Activated T-cell treated with anti-CD3 and anti-CD28 coated beads, Interleukin-2, amount 50 U/mL, for 4 hours (primary cell): ENCODE measurements at regions not wholly inside any gene's neighbourhood (a gene's known extent, or its start where the extent isn't known, plus 50 kb on each side); places are given as distances from the start of the nearest gene placed in this dataset.
A peak's percentile ranks its signal among the peaks of the same experiment; 100 is the strongest.
"Not testable (repeated sequence)": the region's sequence is repeated elsewhere in the genome, so short reads cannot be mapped to it uniquely, and the experiment has no call there.

Experiments
- ATAC-seq, 2 donors: fragments of 200-7000 bp; cut with Tn5 transposase; one replicate each; pipeline ENCODE4 v1.10.0; 2021
- DNase-seq: peaks from one replicate; pipeline ENCODE4 v3.0.0-alpha.2; 2020
- H3K27me3 Mint-ChIP-seq: one replicate; pipeline ENCODE4 v1.8.0; 2021; ENCODE audit warnings: low read depth, mixed read lengths
- H3K36me3 Mint-ChIP-seq: one replicate; pipeline ENCODE4 v1.8.0; 2022; ENCODE audit warnings: mixed read lengths; ENCODE audit not compliant: insufficient read depth
- H3K4me1 Mint-ChIP-seq: one replicate; pipeline ENCODE4 v1.8.0; 2021; ENCODE audit warnings: low read depth, mixed read lengths
- H3K4me3 Mint-ChIP-seq: one replicate; pipeline ENCODE4 v1.8.0; 2021; ENCODE audit warnings: mild to moderate bottlenecking, moderate library complexity, mixed read lengths
- H3K9me3 Mint-ChIP-seq: one replicate; pipeline ENCODE4 v1.8.0; 2021; ENCODE audit warnings: mixed read lengths

DNA sequence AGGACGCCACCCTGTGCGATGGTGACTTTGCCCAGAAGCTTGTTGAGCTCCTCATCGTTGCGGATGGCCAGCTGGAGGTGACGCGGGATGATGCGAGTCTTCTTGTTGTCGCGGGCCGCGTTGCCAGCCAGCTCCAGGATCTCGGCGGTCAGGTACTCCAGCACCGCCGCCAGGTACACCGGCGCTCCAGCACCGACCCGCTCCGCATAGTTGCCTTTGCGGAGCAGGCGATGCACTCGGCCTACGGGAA lies 97.9 kb downstream of the OR2B2 start:
- not testable (repeated sequence) for DNase-seq, H3K36me3 Mint-ChIP-seq, H3K9me3 Mint-ChIP-seq, H3K27me3 Mint-ChIP-seq
- H3K4me1 Mint-ChIP-seq, result peaks cover 36% of the 10 kb centered on the region
- ATAC-seq, result peak; percentile 32 to 43
- H3K4me3 Mint-ChIP-seq, result peak overlapping the region; percentile 81

DNA sequence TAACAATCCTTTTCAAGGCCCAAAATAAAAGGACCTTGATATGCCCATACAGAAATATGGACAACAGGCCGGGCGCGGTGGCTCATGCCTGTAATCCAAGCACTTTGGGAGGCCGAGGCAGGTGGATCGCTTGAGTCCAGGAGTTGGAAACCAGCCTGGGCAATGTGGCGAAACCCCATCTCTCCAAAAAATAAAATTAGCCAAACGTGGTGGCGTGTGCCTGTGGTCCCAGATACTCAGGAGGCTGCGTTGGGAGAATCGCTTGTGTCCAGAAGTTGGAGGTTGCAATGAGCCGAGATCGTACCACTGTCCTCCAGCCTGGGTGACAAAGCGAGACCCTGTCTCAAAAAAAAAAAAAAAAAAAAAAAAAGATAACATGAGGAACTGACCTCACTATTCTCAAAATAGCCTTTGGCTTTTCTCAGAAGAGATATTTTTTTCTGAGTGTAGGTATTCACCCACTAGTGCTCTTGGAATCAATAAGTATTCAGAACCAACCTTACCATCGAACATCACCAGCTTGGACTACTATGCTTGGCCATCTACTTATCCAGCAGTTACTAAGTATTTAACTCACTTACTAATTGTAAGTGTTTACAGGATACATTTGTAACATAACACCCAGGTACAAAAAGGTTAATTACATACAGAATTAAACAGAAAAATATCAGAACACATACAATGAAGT lies 99.2 kb downstream of the OR2B2 start:
- H3K36me3 Mint-ChIP-seq, result no peaks in the 10 kb centered on the region
- H3K9me3 Mint-ChIP-seq, result no peaks in the 10 kb centered on the region
- H3K27me3 Mint-ChIP-seq, result no peaks in the 10 kb centered on the region
- no peak for ATAC-seq
- peaks cover 46% of the 10 kb centered on the region for H3K4me1 Mint-ChIP-seq
- no peak overlapping the region for H3K4me3 Mint-ChIP-seq
- no peak for DNase-seq

DNA sequence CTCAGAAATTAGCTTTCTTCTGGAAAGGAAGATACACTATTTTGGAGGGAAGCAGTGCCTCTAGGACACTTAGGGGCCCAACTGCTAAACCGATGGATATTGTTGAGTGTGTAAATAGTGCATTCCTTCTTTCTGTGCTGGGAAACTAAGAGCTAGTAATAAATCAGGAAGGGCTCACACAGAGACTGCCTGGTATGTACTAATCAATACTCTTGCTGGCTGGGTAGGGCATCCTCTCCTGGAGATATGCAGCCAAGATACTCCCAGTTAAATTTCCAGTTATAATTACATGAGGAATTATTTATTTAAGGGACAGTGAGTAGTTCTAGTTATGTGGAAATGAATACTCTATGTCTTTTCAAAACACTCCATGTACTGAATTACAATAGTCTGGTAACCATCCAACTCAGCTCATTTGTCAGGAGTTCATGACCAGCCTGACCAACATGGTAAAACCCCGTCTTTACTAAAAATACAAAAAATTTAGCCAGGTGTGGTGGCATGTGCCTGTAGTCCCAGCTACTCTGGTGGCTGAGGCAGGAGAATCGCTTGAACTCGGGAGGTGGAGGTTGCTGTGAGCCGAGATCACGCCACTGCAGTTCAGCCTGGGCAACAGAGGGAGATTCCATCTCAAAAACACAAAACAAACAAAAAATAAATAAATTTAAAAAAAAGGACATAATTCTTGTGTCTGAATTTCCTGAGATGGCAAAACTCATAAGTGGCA lies 100.0 kb downstream of the OR2B2 start:
- DNase-seq (no peak), ATAC-seq (no peak)
- Mint-ChIP-seq H3K27me3 (no peaks in the 10 kb centered on the region), H3K4me3 (no peak overlapping the region), H3K36me3 (no peaks in the 10 kb centered on the region), H3K4me1 (peaks cover 51% of the 10 kb centered on the region), H3K9me3 (no peaks in the 10 kb centered on the region)

DNA sequence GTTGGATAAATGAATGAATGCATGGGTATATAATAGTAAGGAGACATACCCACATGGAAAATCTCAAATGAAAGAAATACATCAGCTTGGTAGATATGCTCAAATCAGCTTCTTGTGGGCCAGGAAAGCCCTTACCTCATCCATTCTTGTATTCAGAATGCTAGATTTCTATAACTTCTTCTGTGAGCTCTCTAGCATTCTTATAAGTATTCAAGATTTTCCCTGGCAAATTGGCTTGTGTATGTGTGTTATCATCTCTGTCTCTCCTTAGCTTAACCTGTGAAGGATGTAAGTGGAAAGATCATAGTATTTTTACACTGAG lies 100.8 kb downstream of the OR2B2 start:
- H3K4me1 Mint-ChIP-seq, result peaks cover 59% of the 10 kb centered on the region
- ATAC-seq, result no peak

DNA sequence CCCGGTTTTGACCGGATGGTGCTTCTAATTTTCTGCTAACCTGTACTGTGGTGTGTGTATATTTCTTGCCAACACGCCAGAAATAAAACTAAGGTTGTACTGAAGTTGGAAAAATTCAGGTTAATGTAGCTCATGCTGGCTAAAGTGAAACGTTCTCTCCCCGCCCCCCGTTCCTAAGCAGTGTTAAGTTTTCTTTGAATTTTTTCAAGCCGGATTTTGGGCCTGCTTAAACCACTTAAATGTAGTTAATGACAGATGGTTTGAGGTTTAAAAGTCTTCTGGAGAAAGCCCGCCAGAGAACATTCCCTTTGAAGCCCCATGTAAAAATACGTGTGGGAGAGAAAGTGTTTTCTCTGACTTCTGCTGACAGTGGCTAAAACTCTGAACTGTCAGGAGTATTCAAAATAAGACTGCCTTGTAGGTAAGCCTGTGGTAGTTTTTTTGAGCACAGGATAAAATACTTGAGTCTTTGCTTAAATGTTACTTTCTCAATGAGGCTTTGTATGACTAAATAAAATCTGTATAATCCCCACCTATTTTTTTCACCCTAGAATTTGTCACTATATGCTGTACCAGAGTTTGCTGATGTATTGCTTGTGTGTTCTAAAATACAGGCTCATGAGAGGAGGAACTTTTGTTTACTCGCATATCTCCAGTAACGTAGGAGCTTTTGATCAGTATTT lies 101.3 kb downstream of the OR2B2 start:
- Mint-ChIP-seq H3K4me3 (peak overlapping the region; percentile 88), H3K36me3 (no peaks in the 10 kb centered on the region), H3K27me3 (no peaks in the 10 kb centered on the region), H3K4me1 (peaks cover 60% of the 10 kb centered on the region), H3K9me3 (no peaks in the 10 kb centered on the region)
- ATAC-seq (no peak), DNase-seq (no peak)

More for the DNA sequence above, 100.8 kb downstream of the OR2B2 start:
- H3K36me3 Mint-ChIP-seq, result no peaks in the 10 kb centered on the region
- peak overlapping the region; percentile 88 for H3K4me3 Mint-ChIP-seq
- no peak for DNase-seq
- no peaks in the 10 kb centered on the region for H3K27me3 Mint-ChIP-seq
- no peaks in the 10 kb centered on the region for H3K9me3 Mint-ChIP-seq

DNA sequence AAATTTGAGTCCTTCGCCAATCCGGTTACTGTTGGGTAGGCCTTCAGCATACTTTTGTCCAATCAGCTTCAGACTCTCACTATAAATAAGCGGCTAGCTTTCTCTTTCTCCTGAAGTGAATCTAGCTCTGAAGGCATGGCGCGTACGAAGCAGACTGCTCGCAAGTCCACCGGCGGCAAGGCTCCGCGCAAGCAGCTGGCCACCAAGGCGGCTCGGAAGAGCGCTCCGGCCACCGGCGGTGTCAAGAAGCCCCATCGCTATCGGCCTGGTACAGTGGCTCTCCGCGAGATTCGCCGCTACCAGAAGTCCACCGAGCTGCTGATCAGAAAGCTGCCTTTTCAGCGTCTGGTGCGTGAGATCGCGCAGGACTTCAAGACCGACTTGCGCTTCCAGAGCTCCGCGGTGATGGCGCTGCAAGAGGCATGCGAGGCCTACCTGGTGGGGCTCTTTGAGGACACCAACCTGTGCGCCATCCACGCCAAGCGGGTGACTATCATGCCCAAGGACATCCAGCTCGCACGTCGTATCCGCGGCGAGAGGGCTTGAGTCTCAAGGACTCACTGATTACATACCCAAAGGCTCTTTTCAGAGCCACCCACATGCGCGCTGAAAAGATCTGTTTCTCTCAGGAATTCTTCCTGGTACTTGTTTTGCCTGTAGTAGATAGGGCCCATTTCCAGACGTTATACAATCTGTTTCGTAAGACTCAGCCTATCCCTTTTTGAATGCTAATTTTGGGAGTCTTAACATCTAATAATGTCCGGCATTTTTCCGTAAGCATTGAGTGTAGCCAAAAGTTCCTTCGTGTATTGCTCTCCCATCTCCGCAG lies 102.0 kb downstream of the OR2B2 start:
- Mint-ChIP-seq H3K4me1 (peaks cover 55% of the 10 kb centered on the region), H3K36me3 (no peaks in the 10 kb centered on the region), H3K27me3 (peaks cover under 1% of the 10 kb centered on the region), H3K9me3 (no peaks in the 10 kb centered on the region), H3K4me3 (peak overlapping the region; percentile 88)
- ATAC-seq (peak; percentile 61 to 66), DNase-seq (peak; percentile 63)

DNA sequence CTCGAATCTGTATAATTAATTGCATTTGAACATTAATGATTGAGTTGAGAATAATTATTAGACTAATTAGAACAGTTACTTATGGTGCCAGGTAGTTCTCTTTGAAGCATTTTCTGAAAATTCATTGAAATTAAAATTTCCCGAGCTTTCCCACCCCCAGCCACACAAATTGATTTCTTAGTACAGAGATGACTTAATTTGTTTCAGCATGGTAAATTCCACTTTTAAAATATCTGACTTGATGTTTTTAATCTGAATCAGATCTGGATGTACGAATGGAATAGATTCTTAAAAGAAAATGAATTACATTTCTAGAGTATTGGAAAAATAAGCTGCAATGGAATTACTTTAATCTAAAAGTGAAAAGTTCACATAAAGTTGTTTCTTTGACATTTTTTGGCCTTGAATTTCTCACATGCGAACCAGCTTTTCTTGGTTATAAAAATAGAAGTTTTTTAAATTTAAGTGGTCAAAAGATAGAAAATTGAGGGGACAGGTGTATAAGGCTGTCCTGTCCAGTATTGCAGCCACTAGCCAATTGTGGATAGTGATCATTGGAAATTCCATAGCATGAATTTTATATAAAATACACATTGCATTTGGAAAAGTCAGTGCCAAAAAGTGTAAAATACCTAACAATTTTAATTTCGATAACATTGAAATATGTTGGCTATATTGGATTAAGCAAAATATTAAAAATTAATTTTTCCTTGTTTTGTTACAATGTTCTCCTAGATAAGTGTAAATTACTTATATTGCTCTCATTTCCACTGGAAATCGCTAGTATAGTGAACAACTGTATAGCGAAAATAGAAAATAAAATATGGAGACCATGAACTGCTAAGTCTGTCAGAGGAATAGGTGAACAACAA lies 102.9 kb downstream of the OR2B2 start:
- H3K4me1 Mint-ChIP-seq, result peaks cover 48% of the 10 kb centered on the region
- H3K27me3 Mint-ChIP-seq, result peaks cover 3% of the 10 kb centered on the region
- DNase-seq (no peak), ATAC-seq (no peak)
- no peaks in the 10 kb centered on the region for H3K9me3 Mint-ChIP-seq
- peak overlapping the region; percentile 93 for H3K4me3 Mint-ChIP-seq
- H3K36me3 Mint-ChIP-seq, result no peaks in the 10 kb centered on the region

DNA sequence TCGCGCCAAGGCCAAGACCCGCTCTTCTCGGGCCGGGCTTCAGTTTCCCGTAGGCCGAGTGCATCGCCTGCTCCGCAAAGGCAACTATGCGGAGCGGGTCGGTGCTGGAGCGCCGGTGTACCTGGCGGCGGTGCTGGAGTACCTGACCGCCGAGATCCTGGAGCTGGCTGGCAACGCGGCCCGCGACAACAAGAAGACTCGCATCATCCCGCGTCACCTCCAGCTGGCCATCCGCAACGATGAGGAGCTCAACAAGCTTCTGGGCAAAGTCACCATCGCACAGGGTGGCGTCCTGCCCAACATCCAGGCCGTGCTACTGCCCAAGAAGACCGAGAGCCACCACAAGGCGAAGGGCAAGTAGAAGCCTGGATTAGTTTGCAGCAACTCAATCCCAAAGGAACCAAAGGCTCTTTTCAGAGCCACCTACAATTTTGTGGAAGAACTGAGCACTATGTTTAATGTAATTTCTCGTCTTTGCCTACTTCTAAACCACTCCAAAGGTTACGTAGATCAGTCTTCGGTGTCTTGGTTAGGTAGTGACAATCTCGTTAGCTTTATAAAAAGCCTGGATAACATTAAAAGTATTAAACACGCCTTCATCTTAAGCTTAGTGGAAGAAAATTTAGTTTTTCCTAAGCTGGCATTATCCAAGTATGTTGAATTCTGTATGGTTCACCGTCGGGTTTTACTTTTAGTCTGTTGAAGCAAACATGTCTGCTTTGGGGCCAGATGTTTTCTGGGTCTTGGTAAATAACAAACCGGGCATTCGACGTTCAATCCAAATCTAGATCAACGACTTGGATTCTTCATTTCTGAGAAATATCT lies 103.7 kb downstream of the OR2B2 start:
- not testable (repeated sequence) for H3K27me3 Mint-ChIP-seq, H3K36me3 Mint-ChIP-seq, H3K9me3 Mint-ChIP-seq, DNase-seq
- peak overlapping the region; percentile 93 for H3K4me3 Mint-ChIP-seq
- ATAC-seq, result peak; percentile 33 to 46
- peaks cover 43% of the 10 kb centered on the region for H3K4me1 Mint-ChIP-seq

DNA sequence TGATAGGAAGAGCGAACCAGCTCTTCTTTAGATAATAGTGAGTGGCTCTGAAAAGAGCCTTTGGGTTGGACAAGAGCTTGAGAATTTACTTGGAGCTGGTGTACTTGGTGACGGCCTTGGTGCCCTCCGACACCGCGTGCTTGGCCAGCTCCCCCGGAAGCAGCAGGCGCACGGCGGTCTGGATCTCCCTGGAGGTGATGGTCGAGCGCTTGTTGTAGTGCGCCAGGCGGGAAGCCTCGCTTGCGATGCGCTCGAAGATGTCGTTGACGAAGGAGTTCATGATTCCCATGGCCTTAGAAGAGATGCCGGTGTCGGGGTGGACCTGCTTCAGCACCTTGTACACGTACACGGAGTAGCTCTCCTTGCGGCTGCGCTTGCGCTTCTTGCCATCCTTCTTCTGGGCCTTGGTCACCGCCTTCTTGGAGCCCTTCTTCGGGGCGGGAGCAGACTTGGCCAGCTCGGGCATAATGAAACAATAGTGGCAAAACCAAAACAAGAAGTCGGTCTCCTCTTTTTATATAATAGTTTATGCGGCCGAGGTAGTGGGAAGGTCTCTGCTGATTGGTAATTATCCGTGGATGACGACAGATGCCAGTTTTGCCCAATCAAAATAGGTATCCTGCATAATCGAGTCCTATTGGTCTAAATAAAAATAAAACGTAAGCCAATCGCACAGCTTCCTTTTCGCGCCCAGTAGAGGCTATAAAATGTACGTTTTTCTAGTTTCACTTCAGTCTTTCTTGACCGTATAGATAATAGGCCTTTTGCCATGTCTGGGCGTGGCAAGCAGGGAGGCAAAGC lies 104.6 kb downstream of the OR2B2 start:
- not testable (repeated sequence) for H3K36me3 Mint-ChIP-seq, H3K27me3 Mint-ChIP-seq, H3K9me3 Mint-ChIP-seq
- peak; percentile 77 to 79 for ATAC-seq
- DNase-seq, result peak; percentile 55
- Mint-ChIP-seq H3K4me1 (peaks cover 43% of the 10 kb centered on the region), H3K4me3 (peak overlapping the region; percentile 93)

DNA sequence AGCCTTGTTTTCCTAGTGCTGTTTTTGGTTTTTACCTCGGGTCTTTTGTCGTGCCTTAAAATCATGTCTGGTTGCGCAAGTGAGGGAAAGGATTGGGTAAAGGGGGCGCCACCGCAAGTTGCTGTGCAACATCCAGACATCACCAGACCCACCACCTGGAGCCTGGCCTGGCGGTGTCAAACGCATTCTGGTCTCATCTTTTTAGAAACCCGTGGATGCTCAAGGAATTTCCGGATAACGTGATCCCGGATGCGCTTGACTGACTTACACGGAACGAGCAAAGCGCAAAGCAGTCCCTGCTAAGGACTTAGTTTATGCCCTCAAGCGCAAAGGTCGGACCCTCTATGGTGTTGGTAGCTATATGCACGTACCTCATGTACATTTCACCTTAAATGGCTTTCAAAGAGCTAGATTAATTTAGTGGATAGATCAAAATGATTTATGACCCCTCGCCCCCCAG lies 105.2 kb downstream of the OR2B2 start:
- H3K4me1 Mint-ChIP-seq, result peaks cover 43% of the 10 kb centered on the region
- peak overlapping the region; percentile 93 for H3K4me3 Mint-ChIP-seq
- H3K27me3 Mint-ChIP-seq, result peaks cover 3% of the 10 kb centered on the region
- no peak for DNase-seq
- no peaks in the 10 kb centered on the region for H3K36me3 Mint-ChIP-seq
- H3K9me3 Mint-ChIP-seq, result no peaks in the 10 kb centered on the region
- no peak for ATAC-seq

DNA sequence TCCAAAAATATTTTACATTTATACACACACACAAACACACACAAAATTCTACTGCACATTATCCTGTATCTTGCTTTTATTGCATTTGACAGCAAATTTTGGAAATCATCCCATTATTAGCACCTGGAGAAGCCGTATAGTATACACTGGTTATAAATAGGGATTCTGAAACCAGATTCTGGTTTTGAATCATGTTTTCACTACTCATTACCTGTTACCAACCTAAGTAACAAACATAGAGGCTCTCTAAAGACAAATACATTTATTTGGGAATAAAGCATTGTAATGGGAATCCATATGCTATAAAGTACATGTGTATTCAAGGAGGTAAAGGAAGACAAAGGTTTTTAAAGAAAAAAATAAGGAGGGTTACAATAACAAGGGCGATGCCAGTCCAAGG lies 106.8 kb downstream of the OR2B2 start:
- peaks cover 3% of the 10 kb centered on the region for H3K27me3 Mint-ChIP-seq
- ATAC-seq (no peak), DNase-seq (no peak)
- no peaks in the 10 kb centered on the region for H3K9me3 Mint-ChIP-seq
- H3K4me1 Mint-ChIP-seq, result peaks cover 30% of the 10 kb centered on the region
- H3K4me3 Mint-ChIP-seq, result no peak overlapping the region
- no peaks in the 10 kb centered on the region for H3K36me3 Mint-ChIP-seq

DNA sequence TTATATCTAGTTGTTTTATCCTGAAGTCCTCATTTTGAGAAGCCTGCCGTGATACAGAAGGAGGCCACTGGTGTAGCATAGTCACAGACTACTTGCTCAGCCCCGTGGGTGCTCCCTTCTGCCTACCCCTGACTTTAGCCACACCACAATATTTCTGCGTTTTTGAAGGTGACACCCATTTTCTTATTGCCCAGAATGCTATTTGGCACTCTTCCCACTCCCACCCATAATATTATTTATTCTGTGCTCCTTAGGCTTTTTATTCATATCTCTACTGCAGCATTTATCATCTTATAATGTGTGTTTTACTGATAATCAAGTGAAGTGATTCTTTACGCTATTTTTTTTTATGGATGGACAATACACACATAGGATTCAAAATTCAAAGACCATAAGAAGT lies 107.3 kb downstream of the OR2B2 start:
- no peak for DNase-seq
- Mint-ChIP-seq H3K9me3 (no peaks in the 10 kb centered on the region), H3K4me3 (no peak overlapping the region), H3K4me1 (peaks cover 26% of the 10 kb centered on the region), H3K36me3 (no peaks in the 10 kb centered on the region), H3K27me3 (peaks cover 3% of the 10 kb centered on the region)
- no peak for ATAC-seq
